Spleen (tissue), 11 donors: ENCODE measurements at regions not wholly inside any gene's neighbourhood (a gene's known extent, or its start where the extent isn't known, plus 50 kb on each side); places are given as distances from the start of the nearest gene placed in this dataset.

Experiments used
- DNase-seq: peaks from one replicate; pipeline ENCODE4 v3.0.0-alpha.2; 2020
- H3K27ac ChIP-seq, 8 donors: fragments of 200-600 bp; sonication (generic) in 7 of 8; 1 replicate in 4 of 8; 2 replicates in 4 of 8; pipeline versions ENCODE4 v1.5.0 to v1.8.0; 2016 to 2021; ENCODE audit warnings: inconsistent platforms in 4 of 8, mild to moderate bottlenecking in 4 of 8, moderate library complexity in 1 of 8
- H3K27me3 ChIP-seq, 7 donors: fragments of 200-600 bp; sonication (generic) in 6 of 7; replicated peaks in 1 of 7; 1 replicate in 4 of 7; 2 replicates in 3 of 7; pipeline versions ENCODE4 v1.5.0 to v1.8.0; 2016 to 2021; ENCODE audit warnings: inconsistent platforms in 3 of 7, mild to moderate bottlenecking in 1 of 7
- H3K36me3 ChIP-seq, 6 donors: fragments of 200-600 bp; sonication (generic) in 5 of 6; 1 replicate in 4 of 6; 2 replicates in 2 of 6; pipeline versions ENCODE4 v1.5.0 to v1.8.0; 2016 to 2021; ENCODE audit warnings: inconsistent platforms in 2 of 6
- H3K4me1 ChIP-seq, 6 donors: fragments of 200-600 bp; sonication (generic) in 5 of 6; 1 replicate in 3 of 6; 2 replicates in 3 of 6; pipeline versions ENCODE4 v1.5.0 to v1.8.0; 2016 to 2021; ENCODE audit warnings: inconsistent platforms in 3 of 6
- H3K4me3 ChIP-seq, 8 donors: fragments of 200-600 bp; sonication (generic) in 7 of 8; 1 replicate in 4 of 8; 2 replicates in 4 of 8; pipeline versions ENCODE4 v1.5.0 to v1.8.0; 2016 to 2021; ENCODE audit warnings: inconsistent platforms in 4 of 8, mild to moderate bottlenecking in 4 of 8, moderate library complexity in 2 of 8
- H3K9me3 ChIP-seq, 8 donors: fragments of 200-600 bp; sonication (generic) in 7 of 8; 1 replicate in 4 of 8; 2 replicates in 4 of 8; pipeline versions ENCODE4 v1.5.0 to v1.8.0; 2016 to 2021; ENCODE audit warnings: inconsistent platforms in 4 of 8
- CTCF ChIP-seq, 11 experiments: fragments of 200-600 bp in 7 of 11; fragments of 450-650 bp in 4 of 11; sonication (generic) in 4 of 11; IDR thresholded peaks in 8 of 11; conservative IDR thresholded peaks in 3 of 11; 1 replicate in 7 of 11; 2 replicates in 4 of 11; pipeline versions ENCODE4 v1.4.0 to v1.8.0; 2016 to 2021; ENCODE audit warnings: antibody characterized with exemption in 11 of 11, inconsistent platforms in 4 of 11, mild to moderate bottlenecking in 1 of 11
- POLR2A ChIP-seq, 3 donors: fragments of 450-650 bp; IDR thresholded peaks; one replicate each; pipeline ENCODE4 v1.5.1; 2017; ENCODE audit warnings: antibody characterized with exemption in 3 of 3, mild to moderate bottlenecking in 1 of 3
- POLR2AphosphoS5 ChIP-seq, 3 donors: sonication (generic); formaldehyde crosslinking; IDR thresholded peaks; one replicate each; pipeline ENCODE4 v1.5.1; 2017; ENCODE audit warnings: antibody characterized with exemption in 3 of 3
- WGBS, 5 donors: extraction: QIAGEN DNeasy Blood & Tissue Kit in 3 of 5; methylation state at CpG; one replicate each; pipeline versions ENCODE4 v1.1.5 to v1.1.7; 2013 to 2018; 5-methylcytosine and 5-hydroxymethylcytosine counted together
- intact Hi-C: fragments of 100-400 bp; cut with DNase I; formaldehyde crosslinking; loops from one replicate; pipeline ENCODE4 v1.15.0; 2023; ENCODE audit warnings: low total_unique reads
- donor health status: healthy with polysubstance abuse.
- donor health status: DM: no; HTN: no; CAD: no; lungs with moderate emphysema.
- donor health status: DM: no; HTN: no; CAD: no.
- donor health status: Bipolar disorder and iron deficiency.
- donor health status: healthy.
- donor health status: DM: no; HTN: no; CAD: no.
- donor health status: DM: yes; HTN: yes; CAD: no.

DNA sequence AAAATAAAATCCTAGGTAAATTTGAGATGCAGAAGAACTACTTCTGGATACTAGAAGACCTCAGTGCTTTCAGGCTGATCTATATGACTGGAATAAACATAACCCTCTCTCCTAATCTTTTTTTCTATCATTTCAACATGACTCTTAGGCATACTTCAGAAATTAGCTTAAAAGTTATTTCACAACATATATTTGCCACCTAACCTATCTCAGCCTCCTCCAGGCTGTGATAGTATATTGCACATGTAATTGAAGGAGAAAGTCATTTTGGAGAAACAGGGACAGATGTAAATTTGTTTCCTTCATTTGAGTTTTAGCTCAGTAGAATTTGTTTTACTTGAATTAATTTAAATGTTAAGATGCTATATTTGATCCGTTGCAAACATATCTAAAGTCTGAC, 1932.3 kb upstream of the CDH6 start:
- H3K4me3 ChIP-seq: no peak overlapping the region
- WGBS, 5 donors: 68 to 82% (median 78%) methylated on average over 1 of the region's 1 CpG
- H3K9me3 ChIP-seq: peaks cover 0 to 14% (median 0%) of the 10 kb centered on the region in 8 donors
- no peaks in the 10 kb centered on the region for H3K4me1 ChIP-seq
- no peaks in the 10 kb centered on the region for H3K36me3 ChIP-seq
- H3K27ac ChIP-seq: no peak overlapping the region
- TF ChIP-seq CTCF (IDR thresholded peaks at IDR 0.05 in 8 of 11, conservative IDR thresholded peaks at IDR 0.05 in 3 of 11) (no peak), POLR2A (IDR thresholded peaks at IDR 0.05) (no peak), POLR2AphosphoS5 (IDR thresholded peaks at IDR 0.05) (no peak)
- DNase-seq: no peak
- intact Hi-C loops: no loop called here
- H3K27me3 ChIP-seq: no peaks in the 10 kb centered on the region

DNA sequence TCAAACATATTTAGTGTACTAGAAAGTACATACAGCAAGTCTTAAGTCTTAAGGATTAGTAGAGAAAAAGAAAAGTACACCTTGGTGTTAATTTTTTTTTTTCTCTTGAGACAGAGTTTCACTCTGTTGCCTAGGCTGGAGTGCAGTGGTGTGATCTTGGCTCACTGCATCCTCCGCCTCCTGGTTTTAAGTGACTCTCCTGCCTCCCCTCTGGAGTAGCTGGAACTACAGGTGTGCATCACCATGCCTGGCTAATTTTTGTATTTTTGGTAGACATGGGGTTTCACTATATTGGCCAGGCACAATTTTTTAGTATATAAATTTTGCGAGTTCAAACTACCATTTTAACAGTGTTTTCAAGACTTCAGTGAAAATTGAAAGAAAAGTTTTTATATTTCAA, 1941.1 kb upstream of the CDH6 start:
- H3K36me3 ChIP-seq: no peaks in the 10 kb centered on the region
- peaks cover 0 to 16% (median 2%) of the 10 kb centered on the region in 8 donors for H3K9me3 ChIP-seq
- H3K4me1 ChIP-seq: no peaks in the 10 kb centered on the region
- 79 to 87% (median 85%) methylated on average over 2 of the region's 2 CpGs for WGBS, 5 donors
- TF ChIP-seq CTCF (IDR thresholded peaks at IDR 0.05 in 8 of 11, conservative IDR thresholded peaks at IDR 0.05 in 3 of 11) (no peak), POLR2AphosphoS5 (IDR thresholded peaks at IDR 0.05) (no peak), POLR2A (IDR thresholded peaks at IDR 0.05) (no peak)
- intact Hi-C loops: no loop called here
- no peak for DNase-seq
- no peaks in the 10 kb centered on the region for H3K27me3 ChIP-seq
- H3K27ac ChIP-seq: no peak overlapping the region
- no peak overlapping the region for H3K4me3 ChIP-seq

DNA sequence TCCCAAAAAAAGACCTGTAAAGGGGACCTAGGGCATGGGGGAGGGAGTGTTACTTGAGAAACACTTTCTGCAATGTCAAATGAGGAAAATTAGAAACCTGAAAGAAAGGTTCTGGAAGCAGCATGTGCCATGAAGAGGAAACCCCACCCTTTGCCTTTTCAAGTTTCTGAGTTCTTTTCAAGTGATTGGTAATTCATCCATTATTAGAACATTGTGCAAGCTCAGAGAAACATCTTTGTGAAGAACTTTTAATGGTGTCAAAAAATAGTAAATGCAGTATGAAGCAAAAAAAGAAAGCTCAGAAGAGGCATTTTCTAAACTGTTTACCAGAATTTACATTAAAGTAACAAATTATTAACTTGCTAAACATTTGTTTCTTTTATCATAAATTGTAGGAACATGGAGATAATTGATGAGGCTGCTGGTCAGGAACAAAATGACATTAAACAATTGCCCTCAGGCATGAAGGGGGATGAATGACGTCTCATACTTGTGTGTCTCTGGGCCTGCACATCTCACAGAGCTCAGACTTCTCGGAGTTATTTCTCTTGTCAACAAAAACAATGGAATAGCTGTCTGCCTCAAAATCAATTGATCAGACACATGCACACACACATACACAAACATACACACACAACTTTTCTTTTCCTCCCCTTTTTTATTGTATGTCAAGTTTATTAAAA, 1946.0 kb upstream of the CDH6 start:
- DNase-seq: no peak
- no peak overlapping the region for H3K27ac ChIP-seq
- WGBS, 5 donors: 53 to 69% (median 62%) methylated on average over 2 of the region's 2 CpGs
- H3K27me3 ChIP-seq: no peaks in the 10 kb centered on the region
- TF ChIP-seq CTCF (IDR thresholded peaks at IDR 0.05 in 8 of 11, conservative IDR thresholded peaks at IDR 0.05 in 3 of 11) (no peak), POLR2A (IDR thresholded peaks at IDR 0.05) (no peak), POLR2AphosphoS5 (IDR thresholded peaks at IDR 0.05) (no peak)
- no peak overlapping the region for H3K4me3 ChIP-seq
- H3K36me3 ChIP-seq: no peaks in the 10 kb centered on the region
- H3K9me3 ChIP-seq: peaks cover 0 to 11% (median 0%) of the 10 kb centered on the region in 8 donors
- no peaks in the 10 kb centered on the region for H3K4me1 ChIP-seq
- intact Hi-C loops: no loop called here

DNA sequence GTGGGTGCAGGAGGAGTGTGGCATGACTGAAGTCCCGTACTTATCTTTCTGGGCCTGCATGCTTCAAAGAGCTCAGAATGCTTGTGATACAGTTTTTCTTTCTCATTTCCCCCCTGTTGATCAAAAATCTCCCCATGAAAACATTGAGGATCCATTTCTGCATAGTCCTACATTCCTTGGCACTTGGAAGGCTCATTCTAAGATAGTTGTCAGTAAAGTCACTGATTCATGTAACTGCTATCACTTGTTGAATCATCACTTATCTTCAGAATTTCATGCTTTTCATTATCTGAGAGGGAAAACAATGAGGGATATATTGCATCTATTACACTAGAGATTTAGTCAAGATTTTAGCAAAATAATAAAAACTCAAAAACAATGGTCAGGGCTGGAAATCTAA, 1953.1 kb upstream of the CDH6 start:
- no peak overlapping the region for H3K4me3 ChIP-seq
- TF ChIP-seq POLR2AphosphoS5 (IDR thresholded peaks at IDR 0.05): no peak
- no peak for TF ChIP-seq CTCF (IDR thresholded peaks at IDR 0.05 in 8 of 11, conservative IDR thresholded peaks at IDR 0.05 in 3 of 11)
- no peak for TF ChIP-seq POLR2A (IDR thresholded peaks at IDR 0.05)
- no peak overlapping the region for H3K27ac ChIP-seq
- peaks cover 0 to 17% (median 0%) of the 10 kb centered on the region in 8 donors for H3K9me3 ChIP-seq
- DNase-seq: no peak
- WGBS, 5 donors: 91 to 97% (median 92%) methylated on average over 1 of the region's 1 CpG
- no peaks in the 10 kb centered on the region for H3K36me3 ChIP-seq
- H3K4me1 ChIP-seq: no peaks in the 10 kb centered on the region
- no peaks in the 10 kb centered on the region for H3K27me3 ChIP-seq
- intact Hi-C loops: no loop called here
